GF-D8 (cell line): ENCODE measurements at regions not wholly inside any gene's neighbourhood (a gene's known extent, or its start where the extent isn't known, plus 50 kb on each side); places are given as distances from the start of the nearest gene placed in this dataset.

Experiments
- DNase-seq: peaks from one replicate; lab custom pipeline; 2025; lab: John Stamatoyannopoulos, UW

GRCh38 chr4:64582492-64582891 lies 173.2 kb upstream of the TECRL start:
- DNase-seq, result no peak

DNA sequence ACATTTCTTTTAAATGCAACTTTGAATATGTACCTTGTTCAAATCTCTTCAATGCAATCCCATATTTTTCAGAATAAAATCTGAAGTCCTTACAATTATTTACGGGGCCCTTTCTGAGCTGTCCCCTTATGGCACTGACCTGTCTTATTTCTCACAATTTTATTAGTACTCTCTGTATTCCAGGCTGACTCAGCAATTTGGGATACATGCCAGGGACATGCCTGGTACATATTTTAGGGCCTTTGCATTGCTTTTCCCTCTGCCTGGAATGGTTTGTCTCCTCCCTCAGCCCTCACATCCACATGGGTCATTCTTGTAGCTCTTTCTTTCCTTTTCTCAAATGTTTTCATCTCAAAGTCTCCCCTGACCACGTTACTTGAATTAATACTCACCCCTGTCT lies 172.2 kb upstream of the TECRL start:
- DNase-seq, result no peak

- no peak for DNase-seq
These were observed 154.9 kb upstream of the TECRL start for GRCh38 chr4:64564126-64564525.

GRCh38 chr4:64559571-64559970 lies 150.3 kb upstream of the TECRL start:
- DNase-seq, result no peak

DNA sequence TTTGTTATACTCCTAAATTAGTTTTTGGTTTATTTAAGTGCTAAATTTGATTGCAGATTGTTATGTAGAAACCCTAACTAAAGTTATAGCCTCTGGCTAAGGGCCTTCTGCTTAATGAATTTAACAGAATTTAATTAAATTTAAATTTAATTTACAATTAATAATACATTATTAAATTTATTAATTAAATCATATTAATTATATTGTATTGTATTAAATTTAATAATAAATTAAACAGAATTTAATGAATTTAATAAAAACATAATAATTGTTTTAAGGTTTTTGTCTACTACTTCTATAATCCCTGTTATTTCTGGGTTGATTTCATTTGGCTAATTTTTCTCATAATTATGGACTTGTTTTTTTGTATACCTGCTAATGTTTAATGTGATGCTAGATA lies 141.9 kb upstream of the TECRL start:
- no peak for DNase-seq

DNA sequence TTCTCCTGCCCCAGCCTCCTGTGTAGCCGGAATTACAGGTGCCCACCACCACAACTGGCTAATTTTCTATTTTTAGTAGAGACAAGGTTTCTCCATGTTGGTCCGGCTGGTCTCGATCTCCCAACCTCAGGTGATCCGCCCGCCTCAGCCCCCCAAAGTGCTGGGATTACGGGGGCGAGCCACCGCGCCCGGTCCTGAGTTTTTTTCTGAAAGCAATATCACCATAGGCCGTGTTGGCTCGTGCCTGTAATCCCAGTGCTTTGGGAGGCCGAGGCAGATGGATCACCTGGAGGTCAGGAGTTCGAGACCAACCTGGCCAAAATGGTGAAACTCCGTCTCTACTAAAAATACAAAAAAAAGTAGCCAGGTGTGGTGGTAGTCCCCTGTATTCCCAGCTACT lies 136.3 kb upstream of the TECRL start:
- DNase-seq, result no peak

DNA sequence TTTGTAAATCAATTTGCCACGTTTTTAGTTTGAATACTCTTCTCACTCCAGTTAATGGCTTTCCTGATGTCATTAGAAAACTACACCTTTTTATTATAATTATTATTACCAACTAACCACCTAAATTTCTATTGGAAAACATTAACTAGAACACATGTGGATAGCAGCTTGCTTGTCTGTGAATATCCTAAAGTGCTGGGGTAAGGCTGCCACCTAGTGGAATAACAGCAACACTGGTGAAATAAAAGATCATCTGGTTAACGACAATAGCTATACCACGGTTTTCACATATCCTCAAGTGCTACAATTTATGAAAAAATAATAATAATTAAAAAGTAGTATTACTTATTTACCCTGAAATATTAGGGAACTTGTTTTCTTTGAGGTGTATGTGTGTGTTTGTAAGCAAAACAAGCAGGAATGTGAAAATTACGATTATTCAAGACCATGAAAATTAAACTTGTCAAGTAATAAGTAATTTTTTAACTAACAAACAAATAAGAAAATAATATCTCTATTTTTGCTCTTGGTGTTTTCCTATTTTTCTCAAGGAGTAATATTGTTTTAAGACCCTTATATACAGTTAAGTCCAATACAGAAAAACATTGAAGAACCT lies 130.1 kb upstream of the TECRL start:
- peak; percentile 22 for DNase-seq

GRCh38 chr4:64538219-64538618 lies 129.0 kb upstream of the TECRL start:
- DNase-seq, result no peak

DNA sequence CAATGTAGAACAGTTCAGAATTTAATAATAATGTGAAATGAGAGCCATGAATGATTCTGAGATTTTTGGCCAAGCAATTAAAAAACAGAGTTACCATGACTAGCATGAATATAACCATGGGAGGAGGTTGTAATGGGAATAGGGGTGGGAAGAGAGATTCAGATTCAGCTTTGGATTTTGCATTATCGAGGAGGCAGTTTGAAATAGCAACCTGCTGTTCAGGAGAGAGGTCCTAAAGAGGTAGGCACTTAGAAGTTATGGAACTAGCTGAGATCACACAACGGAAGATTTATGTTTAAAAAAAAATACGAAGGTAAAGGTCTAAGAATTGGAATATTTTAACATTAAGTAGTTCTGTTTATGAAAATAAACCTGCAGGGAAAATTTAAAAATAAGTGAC lies 124.4 kb upstream of the TECRL start:
- no peak for DNase-seq

GRCh38 chr4:64533159-64533558 lies 123.9 kb upstream of the TECRL start:
- no peak for DNase-seq

DNA sequence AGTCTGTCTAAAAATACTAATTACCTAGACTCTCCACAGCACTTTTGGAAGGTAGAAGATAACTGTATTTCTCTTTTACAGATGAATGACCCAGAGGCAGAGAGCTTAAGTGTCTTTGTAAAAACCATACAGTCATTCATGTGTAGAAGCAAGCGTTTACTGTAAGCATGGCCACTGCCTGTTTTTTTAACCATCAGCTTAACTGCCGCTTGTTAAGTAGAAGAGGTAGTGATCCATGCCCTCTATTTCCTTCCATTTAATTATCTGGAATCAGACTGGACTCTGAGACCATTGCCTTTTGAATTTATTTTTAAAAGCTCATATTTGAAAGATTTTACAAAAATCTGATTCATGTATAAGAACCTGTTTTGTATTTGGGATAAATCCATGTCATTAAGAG lies 111.2 kb upstream of the TECRL start:
- no peak for DNase-seq

DNA sequence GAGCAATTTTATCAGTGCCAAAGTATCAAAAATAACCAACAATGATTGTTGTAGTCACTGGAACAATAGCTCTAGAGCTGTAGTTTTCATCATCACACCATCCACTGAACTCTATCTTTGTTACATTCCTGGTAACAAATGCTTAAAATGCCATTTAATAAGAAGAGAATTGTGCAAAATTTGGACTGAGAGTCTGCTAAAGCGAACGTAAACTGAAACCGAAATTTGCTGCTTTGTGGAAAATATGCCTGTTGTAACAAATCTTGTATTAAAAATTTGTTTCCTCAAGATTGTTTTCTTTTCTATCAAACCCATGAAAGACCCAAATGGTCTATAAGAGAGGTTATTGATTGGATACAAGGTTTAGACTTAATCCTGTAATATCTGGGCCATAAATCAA lies 109.3 kb upstream of the TECRL start:
- no peak for DNase-seq

GRCh38 chr4:64516176-64516575 lies 106.9 kb upstream of the TECRL start:
- no peak for DNase-seq

DNA sequence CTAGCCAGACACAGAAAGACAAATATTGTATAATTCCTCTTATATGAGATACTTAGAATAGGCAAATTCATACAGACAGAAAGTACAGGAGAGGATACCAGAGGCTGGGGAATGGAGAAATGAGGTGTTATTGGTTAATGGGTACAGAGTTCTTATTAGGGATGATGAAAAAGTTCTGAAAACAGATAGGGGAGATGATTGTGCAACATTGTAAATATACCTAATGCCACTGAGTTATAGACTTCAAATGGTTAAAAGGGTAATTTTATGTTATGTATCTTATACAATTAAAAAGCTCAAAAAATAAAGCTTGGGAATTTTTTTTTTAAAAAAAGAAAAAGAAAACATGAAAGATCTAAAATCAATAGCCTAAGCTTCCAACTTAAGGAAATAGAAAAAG lies 98.8 kb upstream of the TECRL start:
- DNase-seq, result no peak

GRCh38 chr4:64503945-64504675 lies 94.9 kb upstream of the TECRL start:
- no peak for DNase-seq

DNA sequence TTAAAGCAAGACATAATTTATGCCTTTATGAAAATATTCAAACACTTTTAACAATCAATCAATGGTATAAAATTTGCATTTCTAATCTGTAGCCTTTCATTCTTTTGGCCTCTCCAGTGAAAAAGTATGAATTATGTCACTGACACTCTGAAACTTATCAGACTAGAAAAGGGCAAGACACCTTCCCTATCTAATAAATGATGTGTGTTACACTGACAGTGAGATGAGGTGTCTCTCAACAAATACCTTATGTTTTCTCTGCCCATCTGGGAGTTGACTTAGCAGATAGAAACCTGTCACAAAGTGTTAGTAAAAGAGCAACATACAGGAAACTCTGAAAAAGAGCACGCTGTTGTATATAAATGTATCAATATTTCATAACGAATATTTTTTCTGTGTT lies 94.2 kb upstream of the TECRL start:
- no peak for DNase-seq

- no peak for DNase-seq
These were observed 88.2 kb upstream of the TECRL start for GRCh38 chr4:64497491-64497890.

DNA sequence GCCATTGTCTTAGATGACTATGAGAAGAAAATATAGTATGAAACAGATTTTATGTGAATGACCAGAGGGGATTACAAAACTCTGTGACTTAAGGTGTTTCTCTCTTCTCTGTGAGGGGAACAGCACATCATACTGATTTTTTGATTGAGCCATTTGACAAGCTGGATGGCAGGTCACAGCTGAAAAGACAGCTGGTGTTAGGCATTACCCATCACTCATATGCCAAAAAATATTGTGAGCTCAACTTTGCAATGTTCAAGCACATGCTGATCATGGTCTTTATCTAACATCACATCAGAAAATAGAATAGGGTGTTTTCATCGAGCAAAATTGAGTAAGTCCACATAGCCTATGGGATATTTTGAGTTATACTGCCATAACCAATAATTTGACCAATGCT lies 86.7 kb upstream of the TECRL start:
- no peak for DNase-seq

DNA sequence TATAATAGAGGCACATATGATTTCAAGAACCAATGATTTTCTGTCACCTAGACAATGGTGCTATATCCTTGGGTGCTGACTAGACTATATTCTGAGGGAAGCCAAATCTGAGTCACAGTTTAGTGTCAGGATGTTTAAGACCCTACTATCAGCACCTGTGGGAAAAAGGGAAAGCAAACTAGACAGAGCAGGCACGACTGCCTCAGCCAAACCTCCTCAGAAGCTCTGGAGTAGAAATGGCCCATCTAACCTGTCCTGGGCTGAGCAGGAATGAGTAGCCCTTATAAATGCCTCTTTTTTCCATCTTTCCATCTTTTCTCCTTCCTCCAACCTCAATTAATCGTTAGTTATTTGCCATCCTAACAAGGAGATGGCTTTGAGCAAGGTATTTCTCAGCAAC lies 80.4 kb upstream of the TECRL start:
- DNase-seq, result no peak

- no peak for DNase-seq
These were observed 70.1 kb upstream of the TECRL start for GRCh38 chr4:64479338-64479737.

DNA sequence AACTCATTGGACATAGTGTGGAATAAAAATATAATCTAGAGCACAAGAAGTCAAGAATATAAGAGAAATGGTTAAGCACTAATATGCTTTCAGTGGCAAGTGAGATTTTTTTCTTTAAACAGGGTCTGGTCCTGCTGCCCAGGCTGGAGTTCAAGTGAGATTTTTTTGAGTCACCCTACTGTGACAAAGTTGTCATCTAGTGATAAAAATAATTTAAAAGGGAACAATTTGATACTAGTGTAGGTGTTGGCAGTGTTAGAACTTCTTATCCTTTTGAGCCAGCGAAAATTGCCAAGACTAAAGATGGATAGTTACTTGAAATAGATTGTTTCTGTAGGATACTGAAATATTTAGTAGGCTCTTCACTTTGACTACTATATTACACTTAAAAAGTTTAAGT lies 67.9 kb upstream of the TECRL start:
- no peak for DNase-seq

- DNase-seq, result no peak
These were observed 56.0 kb upstream of the TECRL start for GRCh38 chr4:64465263-64465662.

GRCh38 chr4:64464581-64464980 lies 55.3 kb upstream of the TECRL start:
- DNase-seq, result no peak
